H1 (cell line): ENCODE measurements at regions not wholly inside any gene's neighbourhood (a gene's known extent, or its start where the extent isn't known, plus 50 kb on each side); places are given as distances from the start of the nearest gene placed in this dataset.

ENCODE experiments used
- CTCF ChIA-PET: fragments of 300-600 bp; sonication (Branson Sonifier 250); formaldehyde crosslinking; loops from one replicate; lab custom pipeline; 2021; ENCODE audit not compliant: partially characterized antibody; lab: Charles Lee
- POLR2A ChIA-PET: fragments of 300-600 bp; sonication (Branson Sonifier 250); formaldehyde crosslinking; loops from one replicate; lab custom pipeline; 2021; ENCODE audit warnings: inconsistent platforms; ENCODE audit not compliant: partially characterized antibody; lab: Charles Lee
- DNase-seq, 2 experiments: peaks; one replicate each; pipeline versions ENCODE4 v3.0.0 to v3.0.0-alpha.2; 2010 to 2022; ENCODE audit warnings: low spot score in 2 of 2, low read depth in 1 of 2, mixed read lengths in 1 of 2
- FAIRE-seq: peaks from 2 replicates; lab custom pipeline; 2011; peaks lifted over from hg19 to GRCh38; lab: Jason Lieb, UNC
- H2AFZ ChIP-seq: 2 replicates; pipeline ENCODE4 v1.8.1; 2012; ENCODE audit warnings: low read length, inconsistent platforms
- H2AK5ac ChIP-seq: 2 replicates; pipeline ENCODE4 v1.6.1; 2013; ENCODE audit warnings: low read depth, low read length
- H2BK120ac ChIP-seq: replicated peaks from 2 replicates; pipeline ENCODE3; 2013; ENCODE audit warnings: low read depth, low read length, inconsistent platforms
- H2BK12ac ChIP-seq: 2 replicates; pipeline ENCODE4 v1.6.1; 2013; ENCODE audit warnings: low read depth, low read length
- H2BK15ac ChIP-seq: 2 replicates; pipeline ENCODE4 v1.6.1; 2013; ENCODE audit warnings: low read length
- H2BK20ac ChIP-seq: 2 replicates; pipeline ENCODE4 v1.6.1; 2013; ENCODE audit warnings: low read length
- H2BK5ac ChIP-seq: 2 replicates; pipeline ENCODE4 v1.6.1; 2013; ENCODE audit warnings: low read depth, low read length
- H3K14ac ChIP-seq: 2 replicates; pipeline ENCODE4 v1.6.1; 2013; ENCODE audit warnings: inconsistent platforms; ENCODE audit not compliant: insufficient read length
- H3K18ac ChIP-seq: 2 replicates; pipeline ENCODE4 v1.6.1; 2013; ENCODE audit warnings: low read length; ENCODE audit errors: extremely low read depth
- H3K23ac ChIP-seq: 2 replicates; pipeline ENCODE4 v1.6.1; 2013; ENCODE audit warnings: inconsistent platforms; ENCODE audit not compliant: insufficient read length
- H3K23me2 ChIP-seq: 2 replicates; pipeline ENCODE4 v1.6.1; 2013; ENCODE audit warnings: low read depth, low read length
- H3K27ac ChIP-seq: 2 replicates; pipeline ENCODE4 v1.6.1; 2011; ENCODE audit warnings: low read depth, low read length, inconsistent platforms
- H3K27me3 ChIP-seq, 4 experiments: replicated peaks in 1 of 4; 1 replicate in 1 of 4; 2 replicates in 3 of 4; pipeline versions ENCODE4 v1.6.1 to v1.8.1; 2011 to 2013; ENCODE audit warnings: low read length in 3 of 4, mild to moderate bottlenecking in 3 of 4, inconsistent platforms in 2 of 4, mixed read lengths in 2 of 4, moderate library complexity in 1 of 4; ENCODE audit not compliant: control insufficient read depth in 3 of 4, insufficient read depth in 3 of 4; ENCODE audit errors: extremely low read depth in 1 of 4
- H3K36me3 ChIP-seq, 4 experiments: 2 replicates each; pipeline versions ENCODE4 v1.6.1 to v1.8.1; 2011 to 2013; ENCODE audit warnings: mild to moderate bottlenecking in 4 of 4, low read length in 3 of 4, moderate library complexity in 2 of 4, control low read depth in 1 of 4, inconsistent platforms in 1 of 4; ENCODE audit not compliant: insufficient read depth in 4 of 4, control insufficient read depth in 2 of 4
- H3K4ac ChIP-seq: replicated peaks from 2 replicates; pipeline ENCODE3; 2013; ENCODE audit warnings: low read length, low read depth, mixed read lengths, inconsistent platforms; ENCODE audit not compliant: insufficient read length
- H3K4me1 ChIP-seq, 4 experiments: replicated peaks in 1 of 4; 1 replicate in 1 of 4; 2 replicates in 3 of 4; pipeline versions ENCODE4 v1.6.1 to v1.8.1; 2011 to 2013; ENCODE audit warnings: low read length in 3 of 4, inconsistent platforms in 2 of 4, mixed read lengths in 1 of 4; ENCODE audit not compliant: insufficient read depth in 4 of 4, control insufficient read depth in 3 of 4
- H3K4me2 ChIP-seq, 2 experiments: 2 replicates each; pipeline versions ENCODE4 v1.6.1 to v1.8.1; 2011 to 2013; ENCODE audit warnings: low read depth in 2 of 2, low read length in 2 of 2, control low read depth in 1 of 2, inconsistent platforms in 1 of 2, mild to moderate bottlenecking in 1 of 2; ENCODE audit not compliant: insufficient read depth in 1 of 2
- H3K4me3 ChIP-seq, 4 experiments: fragments of 200-600, 300-600 bp in 1 of 4; sonication (generic), shearing (Covaris generic), sonication (Bioruptor Twin) in 1 of 4; 2 replicates each; pipeline versions ENCODE4 v1.5.1 to v1.8.1; 2011 to 2016; ENCODE audit warnings: low read length in 4 of 4, low read depth in 3 of 4, control low read depth in 2 of 4, inconsistent platforms in 2 of 4, mild to moderate bottlenecking in 2 of 4, mixed read lengths in 1 of 4, moderate library complexity in 1 of 4; ENCODE audit not compliant: insufficient read depth in 2 of 4; ENCODE audit errors: extremely low read depth in 1 of 4
- H3K56ac ChIP-seq: replicated peaks from 2 replicates; pipeline ENCODE3; 2013; ENCODE audit warnings: low read depth, mild to moderate bottlenecking, mixed read lengths, low read length, inconsistent platforms; ENCODE audit not compliant: insufficient read length
- H3K79me1 ChIP-seq: 2 replicates; pipeline ENCODE4 v1.6.1; 2013; ENCODE audit warnings: low read depth, low read length, control low read depth
- H3K79me2 ChIP-seq, 2 experiments: 2 replicates each; pipeline versions ENCODE4 v1.6.1 to v1.8.1; 2012 to 2013; ENCODE audit warnings: low read length in 2 of 2, mild to moderate bottlenecking in 2 of 2, inconsistent platforms in 1 of 2; ENCODE audit not compliant: insufficient read depth in 2 of 2, control insufficient read depth in 1 of 2
- H3K9ac ChIP-seq, 4 experiments: replicated peaks in 1 of 4; 1 replicate in 1 of 4; 2 replicates in 3 of 4; pipeline versions ENCODE4 v1.6.1 to v1.8.1; 2011 to 2013; ENCODE audit warnings: low read depth in 3 of 4, low read length in 3 of 4, control low read depth in 2 of 4, mild to moderate bottlenecking in 2 of 4, moderate library complexity in 2 of 4, inconsistent platforms in 1 of 4; ENCODE audit errors: extremely low read depth in 1 of 4
- H3K9me3 ChIP-seq, 2 experiments: 2 replicates each; pipeline versions ENCODE4 v1.6.1 to v1.8.1; 2012 to 2013; ENCODE audit warnings: mild to moderate bottlenecking in 2 of 2, moderate library complexity in 2 of 2, control low read depth in 1 of 2, inconsistent platforms in 1 of 2, low read depth in 1 of 2, low read length in 1 of 2, mixed read lengths in 1 of 2; ENCODE audit not compliant: insufficient read depth in 2 of 2
- H4K20me1 ChIP-seq, 2 experiments: replicated peaks in 1 of 2; 2 replicates each; pipeline versions ENCODE3 to v1.8.1; 2011 to 2013; ENCODE audit warnings: inconsistent platforms in 2 of 2, low read length in 2 of 2, mild to moderate bottlenecking in 1 of 2; ENCODE audit not compliant: insufficient read depth in 2 of 2, control insufficient read depth in 1 of 2
- H4K5ac ChIP-seq: 2 replicates; pipeline ENCODE4 v1.6.1; 2013; ENCODE audit warnings: low read length, low read depth, mixed read lengths, inconsistent platforms; ENCODE audit not compliant: insufficient read length
- H4K8ac ChIP-seq: 2 replicates; pipeline ENCODE4 v1.8.0; 2013; ENCODE audit warnings: mild to moderate bottlenecking, moderate library complexity, low read length, inconsistent platforms; ENCODE audit not compliant: insufficient read depth; ENCODE audit errors: extremely low read depth
- H4K91ac ChIP-seq: replicated peaks from 2 replicates; pipeline ENCODE3; 2013; ENCODE audit warnings: low read length, mixed read lengths, inconsistent platforms; ENCODE audit not compliant: insufficient read length
- HDAC2 ChIP-seq, 2 experiments: fragments of 300-600 bp in 1 of 2; sonication (generic) in 1 of 2; IDR thresholded peaks; 2 replicates each; pipeline ENCODE4 v1.6.1; 2011 to 2012; ENCODE audit warnings: low read depth in 2 of 2, low read length in 2 of 2, mild to moderate bottlenecking in 2 of 2, moderate library complexity in 2 of 2, borderline replicate concordance in 1 of 2, inconsistent platforms in 1 of 2
- POLR2AphosphoS5 ChIP-seq: IDR thresholded peaks from 2 replicates; pipeline ENCODE4 v1.6.1; 2011; ENCODE audit warnings: low read depth, low read length
- RXRA ChIP-seq: IDR thresholded peaks from 2 replicates; pipeline ENCODE4 v1.6.1; 2011; ENCODE audit warnings: low read depth, mild to moderate bottlenecking, low read length, moderate library complexity; ENCODE audit not compliant: insufficient read depth
- WGBS, 2 experiments: shearing (Covaris generic) in 1 of 2; methylation state at CpG; one replicate each; pipeline versions ENCODE4 v1.1.6 to v1.1.7; 2013 to 2015; ENCODE audit warnings: low lambda C conversion rate in 2 of 2, mixed read lengths in 2 of 2, inconsistent platforms in 1 of 2, low coverage in 1 of 2, missing lambda C conversion rate in 1 of 2; ENCODE audit not compliant: insufficient replicate concordance in 2 of 2, insufficient coverage in 1 of 2, insufficient read length in 1 of 2; ENCODE audit errors: extremely low coverage in 1 of 2, missing lambda C conversion rate in 1 of 2; 5-methylcytosine and 5-hydroxymethylcytosine counted together

DNA sequence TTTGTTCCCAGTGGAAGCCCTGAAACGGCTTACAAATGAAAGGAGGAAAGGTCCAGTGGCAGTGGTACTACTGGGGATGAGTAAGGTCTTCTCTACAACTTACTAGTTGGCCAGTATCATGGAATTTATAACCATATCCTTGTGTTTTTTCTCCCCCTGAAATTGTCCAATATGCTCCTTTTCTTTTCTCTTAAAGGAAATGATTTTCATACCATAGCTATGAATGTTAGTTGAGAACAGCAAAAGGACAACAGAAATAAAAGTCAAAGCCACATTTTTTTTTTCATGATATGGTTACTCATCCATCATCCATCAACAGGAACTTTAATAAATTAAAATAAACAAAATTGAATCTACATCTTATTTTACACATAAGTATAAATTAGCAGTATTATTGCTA, 450.4 kb downstream of the MFSD1 start:
- Histone ChIP-seq H2AFZ (no peak overlapping the region), H4K91ac (no peak overlapping the region), H3K18ac (no peak overlapping the region), H2BK5ac (no peak overlapping the region), H3K36me3 (no peaks in the 10 kb centered on the region), H3K4me2 (no peak overlapping the region), H3K9ac (no peak overlapping the region), H3K14ac (no peak overlapping the region), H2BK12ac (no peak overlapping the region), H2BK20ac (no peak overlapping the region), H3K79me1 (no peaks in the 10 kb centered on the region), H2BK15ac (no peak overlapping the region), H4K5ac (no peak overlapping the region), H3K27me3 (no peaks in the 10 kb centered on the region), H4K20me1 (no peaks in the 10 kb centered on the region), H2BK120ac (no peak overlapping the region), H3K4me3 (no peak overlapping the region), H3K23me2 (no peaks in the 10 kb centered on the region; the same call in 1 of the 2 replicates), H4K8ac (no peak overlapping the region), H2AK5ac (no peak overlapping the region), H3K56ac (no peak overlapping the region), H3K23ac (no peak overlapping the region), H3K4me1 (no peaks in the 10 kb centered on the region), H3K79me2 (no peaks in the 10 kb centered on the region), H3K27ac (no peak overlapping the region), H3K4ac (no peak overlapping the region), H3K9me3 (no peaks in the 10 kb centered on the region)
- ChIA-PET CTCF (interaction anchor here (0.6 to 5.3 kb wide), 50 partner anchors 9 to 647 kb away, joined by 3 to 53 read pairs (median 4); no protein-coding TSS in a partner anchor), POLR2A (no interaction called here)
- 54% methylated on average over 1 of the region's 1 CpG; no CpG with 5 or more reads in 1 of the 2 experiments for WGBS, 2 experiments
- no peak for DNase-seq
- FAIRE-seq, result no peak
- no peak for TF ChIP-seq RXRA
- no peak for TF ChIP-seq POLR2AphosphoS5
- TF ChIP-seq HDAC2 (IDR thresholded peaks at IDR 0.05; ENCODE audit: borderline replicate concordance in 1 of 2, low read depth in 2 of 2, low read length in 2 of 2), result no peak
